Lower leg skin (tissue), 4 donors: ENCODE measurements at regions not wholly inside any gene's neighbourhood (a gene's known extent, or its start where the extent isn't known, plus 50 kb on each side); places are given as distances from the start of the nearest gene placed in this dataset.

Source experiments
- DNase-seq, 2 donors: peaks; one replicate each; pipeline ENCODE4 v3.0.0-alpha.2; 2019; ENCODE audit warnings: low spot score in 2 of 2
- H3K4me3 ChIP-seq: fragments of 200-600 bp; sonication (generic); 2 replicates; pipeline ENCODE4 v1.5.1; 2017; ENCODE audit warnings: mild to moderate bottlenecking, low read depth; ENCODE audit not compliant: poor library complexity, severe bottlenecking
- CTCF ChIP-seq, 3 donors: fragments of 450-650 bp; IDR thresholded peaks; one replicate each; pipeline ENCODE4 v1.5.1; 2016; ENCODE audit warnings: antibody characterized with exemption in 3 of 3, mild to moderate bottlenecking in 3 of 3, moderate library complexity in 2 of 3
- POLR2A ChIP-seq, 2 donors: fragments of 450-650 bp; IDR thresholded peaks; one replicate each; pipeline ENCODE4 v1.6.1; 2016 to 2017; ENCODE audit warnings: antibody characterized with exemption in 2 of 2, mild to moderate bottlenecking in 1 of 2, moderate library complexity in 1 of 2
- WGBS, 2 donors: methylation state at CpG; one replicate each; pipeline ENCODE4 v1.1.5; 2018; 5-methylcytosine and 5-hydroxymethylcytosine counted together
- intact Hi-C: fragments of 100-400 bp; cut with DNase I; formaldehyde crosslinking; loops from one replicate; pipeline ENCODE4 v1.15.0; 2023; ENCODE audit warnings: low total_unique reads

- TF ChIP-seq CTCF (IDR thresholded peaks at IDR 0.05) (no peak), POLR2A (IDR thresholded peaks at IDR 0.05) (no peak)
- DNase-seq: peak in 1 of 2 donors; percentile 78
- intact Hi-C loops: no loop called here
- H3K4me3 ChIP-seq: no peak overlapping the region
- WGBS, 2 donors: 80 to 85% methylated on average over 5 of the region's 5 CpGs
These were observed 237.6 kb upstream of the HAND2 start for GRCh38 chr4:173767650-173768049.

- no peak for DNase-seq
- no peak overlapping the region for H3K4me3 ChIP-seq
- TF ChIP-seq CTCF (IDR thresholded peaks at IDR 0.05): no peak
- TF ChIP-seq POLR2A (IDR thresholded peaks at IDR 0.05): no peak
- intact Hi-C loops: no loop called here
- 24 to 57% methylated on average over 1 of the region's 1 CpG for whole genome bisulfite sequencing, 2 donors
These were observed 236.2 kb upstream of the HAND2 start for GRCh38 chr4:173766171-173766600.

GRCh38 chr4:173765751-173766150 lies 235.7 kb upstream of the HAND2 start:
- no peak overlapping the region for H3K4me3 ChIP-seq
- TF ChIP-seq CTCF (IDR thresholded peaks at IDR 0.05) (no peak), POLR2A (IDR thresholded peaks at IDR 0.05) (no peak)
- intact Hi-C loops: no loop called here
- 68 to 71% methylated on average over 4 of the region's 4 CpGs for WGBS, 2 donors
- no peak for DNase-seq

- WGBS, 2 donors: 54 to 61% methylated on average over 4 of the region's 4 CpGs
- DNase-seq: no peak
- TF ChIP-seq CTCF (IDR thresholded peaks at IDR 0.05) (no peak), POLR2A (IDR thresholded peaks at IDR 0.05) (no peak)
- intact Hi-C loops: no loop called here
- no peak overlapping the region for H3K4me3 ChIP-seq
These were observed 233.4 kb upstream of the HAND2 start for GRCh38 chr4:173763389-173763788.

GRCh38 chr4:173761938-173762337 lies 231.9 kb upstream of the HAND2 start:
- 86 to 89% methylated on average over 5 of the region's 5 CpGs for WGBS, 2 donors
- intact Hi-C loops: no loop called here

More at GRCh38 chr4:173761938-173762337, 231.9 kb upstream of the HAND2 start:
- no peak for TF ChIP-seq POLR2A (IDR thresholded peaks at IDR 0.05)
- TF ChIP-seq CTCF (IDR thresholded peaks at IDR 0.05): no peak
- no peak overlapping the region for H3K4me3 ChIP-seq
- DNase-seq: no peak
